ENCODE measurements at regions not wholly inside any gene's neighbourhood (a gene's known extent, or its start where the extent isn't known, plus 50 kb on each side); places are given as distances from the start of the nearest gene placed in this dataset.
"Not testable (repeated sequence)": the region's sequence is repeated elsewhere in the genome, so short reads cannot be mapped to it uniquely, and the experiment has no call there.

GRCh38 chr2:53610260-53610659 lies 157.3 kb upstream of the CHAC2 start:
- DNase-seq (ENCODE audit: low read depth): no peak

GRCh38 chr2:53609551-53609950 lies 158.1 kb upstream of the CHAC2 start:
- no peak for DNase-seq (ENCODE audit: low read depth)

- no peak for DNase-seq (ENCODE audit: low read depth)
Measured at GRCh38 chr2:53608293-53608692, 159.3 kb upstream of the CHAC2 start.

GRCh38 chr2:53600815-53601214 lies 166.8 kb upstream of the CHAC2 start:
- peak; percentile 59 for DNase-seq (ENCODE audit: low read depth)

GRCh38 chr2:53586733-53587612 lies 180.6 kb upstream of the CHAC2 start:
- not testable (repeated sequence) for DNase-seq (ENCODE audit: low read depth)

- DNase-seq (ENCODE audit: low read depth): no peak
Measured at GRCh38 chr2:53584986-53585385, 182.6 kb upstream of the CHAC2 start.

GRCh38 chr2:53583583-53583982 lies 184.0 kb upstream of the CHAC2 start:
- DNase-seq (ENCODE audit: low read depth): no peak

- no peak for DNase-seq (ENCODE audit: low read depth)
Measured at GRCh38 chr2:53582556-53582955, 185.0 kb upstream of the CHAC2 start.

- DNase-seq (ENCODE audit: low read depth): no peak
Measured at GRCh38 chr2:53576166-53576565, 191.4 kb upstream of the CHAC2 start.

- DNase-seq (ENCODE audit: low read depth): peak; percentile 4
Measured at GRCh38 chr2:53575721-53576124, 191.9 kb upstream of the CHAC2 start.

GRCh38 chr2:53572696-53573095 lies 194.9 kb upstream of the CHAC2 start:
- DNase-seq (ENCODE audit: low read depth): no peak

GRCh38 chr2:53569957-53570727 lies 197.5 kb upstream of the CHAC2 start:
- no peak for DNase-seq (ENCODE audit: low read depth)

- peak; percentile 19 for DNase-seq (ENCODE audit: low read depth)
Measured at GRCh38 chr2:53568469-53568868, 199.1 kb upstream of the CHAC2 start.

- DNase-seq (ENCODE audit: low read depth): no peak
Measured at GRCh38 chr2:53567073-53567472, 200.5 kb upstream of the CHAC2 start.

- DNase-seq (ENCODE audit: low read depth): no peak
Measured at GRCh38 chr2:53562407-53562806, 205.2 kb upstream of the CHAC2 start.

- no peak for DNase-seq (ENCODE audit: low read depth)
Measured at GRCh38 chr2:53561155-53561554, 206.4 kb upstream of the CHAC2 start.

- DNase-seq (ENCODE audit: low read depth): no peak
Measured at GRCh38 chr2:53559302-53559966, 208.2 kb upstream of the CHAC2 start.

GRCh38 chr2:53558867-53559266 lies 208.7 kb upstream of the CHAC2 start:
- DNase-seq (ENCODE audit: low read depth): no peak

- DNase-seq (ENCODE audit: low read depth): no peak
Measured at GRCh38 chr2:53549497-53549896, 218.1 kb upstream of the CHAC2 start.

GRCh38 chr2:53545604-53546003 lies 222.0 kb upstream of the CHAC2 start:
- no peak for DNase-seq (ENCODE audit: low read depth)

GRCh38 chr2:53544871-53545558 lies 222.6 kb upstream of the CHAC2 start:
- DNase-seq (ENCODE audit: low read depth): no peak

- no peak for DNase-seq (ENCODE audit: low read depth)
Measured at GRCh38 chr2:53543083-53543482, 224.5 kb upstream of the CHAC2 start.

Data from stromal cell of bone marrow (primary cell).